ENCODE measurements at regions not wholly inside any gene's neighbourhood (a gene's known extent, or its start where the extent isn't known, plus 50 kb on each side); places are given as distances from the start of the nearest gene placed in this dataset.

DNA sequence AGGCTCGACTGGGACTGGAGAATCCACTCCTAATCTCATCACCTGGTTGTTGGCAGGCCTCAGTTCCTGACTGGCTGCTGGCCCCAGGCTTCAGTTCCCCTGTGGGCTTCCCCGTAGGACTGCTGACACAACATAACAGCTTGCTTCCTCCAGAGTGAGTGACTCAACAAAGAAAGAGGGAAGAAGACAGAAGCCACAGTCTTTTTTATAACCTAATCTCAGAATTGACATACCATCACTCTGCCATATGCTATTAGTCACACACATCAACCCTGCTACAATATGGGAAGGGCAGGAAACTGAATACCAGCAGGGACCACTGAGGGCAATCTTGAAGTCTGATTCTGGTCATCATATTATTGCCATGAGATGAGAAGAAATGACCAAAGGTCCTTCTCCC lies 76.8 kb upstream of the SLC14A2 start:
- TF ChIP-seq POLR2A (IDR thresholded peaks at IDR 0.05): no peak
- TF ChIP-seq CTCF (IDR thresholded peaks at IDR 0.05 in 4 of 5, conservative IDR thresholded peaks at IDR 0.05 in 1 of 5): no peak
